Activated naive CD8-positive, alpha-beta T cell (primary cell): ENCODE measurements at regions not wholly inside any gene's neighbourhood (a gene's known extent, or its start where the extent isn't known, plus 50 kb on each side); places are given as distances from the start of the nearest gene placed in this dataset.
A peak's percentile ranks its signal among the peaks of the same experiment; 100 is the strongest.

Experiments
- H3K27ac Mint-ChIP-seq: one replicate; pipeline ENCODE4 v1.8.0; 2021; ENCODE audit warnings: mixed read lengths
- H3K27me3 Mint-ChIP-seq: one replicate; pipeline ENCODE4 v1.8.0; 2021; ENCODE audit warnings: mixed read lengths
- H3K36me3 Mint-ChIP-seq: one replicate; pipeline ENCODE4 v1.8.0; 2021; ENCODE audit warnings: mixed read lengths
- H3K4me1 Mint-ChIP-seq: one replicate; pipeline ENCODE4 v1.8.0; 2021; ENCODE audit warnings: low read depth, mixed read lengths
- H3K4me3 Mint-ChIP-seq: one replicate; pipeline ENCODE4 v1.8.0; 2021; ENCODE audit warnings: mild to moderate bottlenecking, mixed read lengths
- H3K9me3 Mint-ChIP-seq: one replicate; pipeline ENCODE4 v1.8.0; 2021; ENCODE audit warnings: low read depth, mixed read lengths

DNA sequence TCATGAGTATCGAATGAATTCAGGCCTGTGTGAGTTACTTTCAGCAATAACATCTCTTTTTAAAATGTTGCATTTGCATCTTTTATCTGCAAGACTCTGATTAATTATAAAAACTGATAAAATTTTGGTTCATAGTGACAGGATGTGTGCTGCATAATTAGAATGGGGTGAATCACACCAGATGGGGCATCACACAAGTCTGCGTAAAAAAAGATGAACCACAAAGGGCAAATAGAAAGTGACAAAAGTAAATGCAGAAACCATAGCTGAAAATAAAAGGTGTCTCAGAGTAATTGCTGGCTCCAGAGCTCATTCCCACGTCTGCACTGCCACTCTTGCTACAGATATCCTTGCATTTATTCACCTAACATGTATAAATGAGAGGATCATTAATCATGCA, 131.1 kb downstream of the HS3ST1 start:
- no peaks in the 10 kb centered on the region for H3K36me3 Mint-ChIP-seq
- peaks cover 6% of the 10 kb centered on the region for H3K4me1 Mint-ChIP-seq
- peak overlapping the region; percentile 77 for H3K27ac Mint-ChIP-seq
- H3K4me3 Mint-ChIP-seq: no peak overlapping the region
- H3K27me3 Mint-ChIP-seq: no peaks in the 10 kb centered on the region
- H3K9me3 Mint-ChIP-seq: no peaks in the 10 kb centered on the region

DNA sequence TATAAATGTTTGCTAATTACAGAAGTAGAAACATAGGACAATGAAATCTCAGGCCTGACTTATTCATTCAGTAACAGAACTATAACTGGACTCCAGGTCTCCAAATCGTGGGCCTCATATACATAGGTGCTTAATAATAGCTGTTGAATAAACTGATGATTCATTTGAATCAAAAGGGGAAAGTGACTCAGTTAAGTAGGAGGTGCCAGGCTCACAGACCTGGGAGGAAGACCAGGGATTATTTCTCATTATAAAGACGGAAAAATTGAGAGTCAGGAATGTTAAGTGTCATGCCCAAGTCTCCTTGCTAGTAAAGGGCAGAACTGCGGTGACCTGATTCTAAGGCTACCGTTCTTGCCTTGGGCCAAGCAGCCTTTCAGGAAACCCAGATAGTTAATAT, 131.5 kb downstream of the HS3ST1 start:
- Mint-ChIP-seq H3K27ac (peak overlapping the region; percentile 77), H3K9me3 (no peaks in the 10 kb centered on the region), H3K27me3 (no peaks in the 10 kb centered on the region), H3K4me1 (peaks cover 6% of the 10 kb centered on the region), H3K36me3 (no peaks in the 10 kb centered on the region), H3K4me3 (no peak overlapping the region)

DNA sequence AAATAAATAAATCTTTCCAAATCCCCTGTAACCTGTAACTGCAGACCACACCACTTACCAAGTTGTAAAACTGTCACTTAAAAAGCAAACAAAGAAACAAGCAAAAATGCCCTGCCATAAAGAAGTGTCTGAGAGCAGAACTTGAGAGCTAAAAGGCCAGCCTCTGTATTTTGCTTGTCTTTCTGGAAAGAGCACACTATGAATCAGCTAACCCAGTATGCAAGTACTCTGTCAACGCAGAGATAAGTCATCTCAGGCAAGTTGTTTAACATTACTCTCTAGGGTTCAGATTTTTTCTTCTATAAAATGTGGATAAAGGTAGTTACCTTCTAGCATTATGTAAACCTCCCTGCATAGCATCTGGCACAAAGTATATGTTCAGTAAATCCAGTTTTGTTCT, 134.8 kb downstream of the HS3ST1 start:
- H3K27me3 Mint-ChIP-seq: no peaks in the 10 kb centered on the region
- no peaks in the 10 kb centered on the region for H3K36me3 Mint-ChIP-seq

DNA sequence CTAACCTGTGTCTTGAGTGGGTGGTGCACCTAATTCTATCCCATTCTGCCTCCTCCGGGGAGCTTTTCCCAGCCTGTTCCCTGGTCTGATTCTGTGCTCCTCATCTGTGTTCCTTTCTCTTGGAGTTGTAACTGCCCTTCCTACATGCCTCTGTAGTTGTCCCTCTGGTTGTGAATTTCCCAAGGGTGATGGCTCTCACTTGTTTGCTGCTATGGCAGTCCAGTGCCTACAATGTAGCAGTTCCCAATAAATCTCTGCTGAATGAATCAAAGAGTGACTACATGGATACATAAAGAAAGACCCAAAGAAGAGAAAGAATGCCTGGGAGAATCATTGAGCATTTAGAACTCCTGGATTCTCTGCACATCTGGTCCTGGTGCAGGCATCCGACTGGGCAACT, 141.6 kb downstream of the HS3ST1 start:
- H3K9me3 Mint-ChIP-seq: no peaks in the 10 kb centered on the region
- H3K4me3 Mint-ChIP-seq: no peak overlapping the region
- no peaks in the 10 kb centered on the region for H3K4me1 Mint-ChIP-seq
- no peaks in the 10 kb centered on the region for H3K27me3 Mint-ChIP-seq
- no peak overlapping the region for H3K27ac Mint-ChIP-seq
- no peaks in the 10 kb centered on the region for H3K36me3 Mint-ChIP-seq

More for the DNA sequence above, 134.8 kb downstream of the HS3ST1 start:
- H3K27ac Mint-ChIP-seq: no peak overlapping the region
- H3K4me3 Mint-ChIP-seq: no peak overlapping the region
- H3K9me3 Mint-ChIP-seq: no peaks in the 10 kb centered on the region
- peaks cover 6% of the 10 kb centered on the region for H3K4me1 Mint-ChIP-seq

DNA sequence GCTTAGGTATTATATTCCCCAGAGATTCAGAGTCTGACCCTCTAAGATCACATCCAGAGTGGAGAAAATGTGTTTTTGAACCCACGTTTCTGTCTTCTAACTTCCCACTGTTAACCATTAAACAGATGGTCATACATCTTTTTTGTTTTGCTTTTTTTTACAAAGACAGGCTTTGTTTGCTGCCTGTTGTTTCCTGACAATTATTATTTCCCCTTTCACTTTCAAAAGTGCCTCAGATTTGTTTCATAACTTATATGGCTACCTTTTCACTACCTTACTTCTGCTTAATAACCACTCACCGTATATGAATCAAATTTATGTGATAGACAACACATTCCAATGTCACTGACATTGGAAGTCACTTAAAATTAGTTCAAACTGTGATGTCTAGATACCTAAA, 142.2 kb downstream of the HS3ST1 start:
- no peaks in the 10 kb centered on the region for H3K4me1 Mint-ChIP-seq

DNA sequence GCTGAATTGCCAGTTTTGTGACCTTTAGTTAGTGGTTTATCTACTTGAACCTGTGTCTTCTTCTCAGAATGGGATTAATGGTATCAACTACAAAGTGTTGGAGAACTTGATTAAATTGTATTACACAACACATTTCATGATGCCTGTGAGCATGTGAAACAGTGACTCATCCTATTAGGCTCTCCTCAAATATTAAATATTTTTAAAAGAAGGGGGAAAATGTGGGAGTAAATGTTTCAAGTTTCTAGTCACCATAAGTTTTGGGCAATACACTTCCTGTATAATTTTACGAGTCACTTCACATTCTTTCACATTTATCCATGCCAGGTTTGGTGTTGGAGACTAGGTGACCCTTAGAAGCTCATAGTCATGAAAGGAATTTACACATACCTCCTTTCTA, 147.0 kb downstream of the HS3ST1 start:
- H3K4me3 Mint-ChIP-seq: no peak overlapping the region
- H3K27me3 Mint-ChIP-seq: no peaks in the 10 kb centered on the region
- H3K9me3 Mint-ChIP-seq: no peaks in the 10 kb centered on the region
- no peaks in the 10 kb centered on the region for H3K36me3 Mint-ChIP-seq
- no peak overlapping the region for H3K27ac Mint-ChIP-seq
- H3K4me1 Mint-ChIP-seq: no peaks in the 10 kb centered on the region

More for the DNA sequence above, 142.2 kb downstream of the HS3ST1 start:
- no peaks in the 10 kb centered on the region for H3K36me3 Mint-ChIP-seq
- H3K27me3 Mint-ChIP-seq: no peaks in the 10 kb centered on the region
- H3K27ac Mint-ChIP-seq: no peak overlapping the region
- no peaks in the 10 kb centered on the region for H3K9me3 Mint-ChIP-seq
- no peak overlapping the region for H3K4me3 Mint-ChIP-seq

DNA sequence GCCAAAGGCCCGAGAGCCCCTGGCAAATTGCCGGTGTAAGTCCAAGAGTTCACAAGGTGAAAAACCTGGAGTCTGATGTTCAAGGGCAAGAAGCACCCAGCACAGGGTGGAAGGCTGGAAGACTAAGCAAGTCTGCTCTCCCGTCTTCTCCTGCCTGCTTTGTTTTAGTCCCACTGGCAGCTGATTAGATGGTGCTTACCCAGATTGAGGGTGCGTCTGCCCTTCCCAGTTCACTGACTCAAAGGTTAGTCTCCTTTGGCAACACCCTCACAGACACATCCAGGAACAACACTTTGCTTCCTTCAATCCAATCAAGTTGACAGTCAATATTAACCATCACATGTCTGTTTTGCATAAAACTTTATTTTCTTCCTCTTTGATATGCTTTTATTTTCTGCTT, 157.4 kb downstream of the HS3ST1 start:
- Mint-ChIP-seq H3K4me3 (no peak overlapping the region), H3K27ac (no peak overlapping the region), H3K27me3 (peaks cover 1% of the 10 kb centered on the region), H3K4me1 (no peaks in the 10 kb centered on the region), H3K36me3 (no peaks in the 10 kb centered on the region), H3K9me3 (no peaks in the 10 kb centered on the region)

DNA sequence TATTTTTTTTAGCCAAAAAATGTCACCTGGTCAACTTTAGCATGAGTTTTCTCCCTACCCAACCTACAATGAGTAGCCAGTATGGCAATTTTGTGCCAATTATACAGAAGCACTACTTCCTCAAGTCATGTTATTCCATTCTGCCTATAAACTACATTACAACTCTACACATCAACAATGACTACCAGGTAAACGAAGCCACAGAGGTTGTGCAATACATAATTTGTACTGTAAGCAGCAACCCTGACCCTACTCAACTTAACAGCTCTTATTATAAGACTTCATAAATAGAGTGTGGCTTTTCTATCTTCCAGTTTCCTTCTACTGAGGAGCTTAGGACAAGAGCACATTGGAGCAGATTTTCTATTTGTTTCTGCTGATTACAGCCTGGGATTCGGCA, 160.5 kb downstream of the HS3ST1 start:
- Mint-ChIP-seq H3K27ac (no peak overlapping the region), H3K36me3 (no peaks in the 10 kb centered on the region), H3K9me3 (no peaks in the 10 kb centered on the region), H3K27me3 (peaks cover 1% of the 10 kb centered on the region), H3K4me3 (no peak overlapping the region), H3K4me1 (no peaks in the 10 kb centered on the region)

DNA sequence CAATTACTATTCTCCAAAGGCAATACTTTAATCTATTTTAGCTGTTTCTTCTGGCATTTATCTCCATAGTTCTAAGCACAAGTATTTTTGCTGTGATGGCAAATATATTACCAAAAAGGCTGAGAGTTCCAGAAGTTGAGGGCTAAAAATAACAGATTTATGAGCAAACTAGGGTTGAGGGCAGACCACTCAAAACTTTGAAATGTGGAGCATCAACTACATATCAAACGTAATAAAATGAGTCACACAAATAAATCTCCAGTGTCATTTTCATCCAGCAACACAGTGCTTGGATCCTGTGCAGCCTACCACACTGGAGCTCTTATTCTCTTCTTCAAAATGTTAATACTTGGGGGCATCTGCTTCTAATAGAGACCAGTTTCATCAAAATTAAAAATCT, 163.9 kb downstream of the HS3ST1 start:
- Mint-ChIP-seq H3K36me3 (no peaks in the 10 kb centered on the region), H3K9me3 (no peaks in the 10 kb centered on the region), H3K4me1 (no peaks in the 10 kb centered on the region), H3K27me3 (no peaks in the 10 kb centered on the region), H3K27ac (no peak overlapping the region), H3K4me3 (no peak overlapping the region)

DNA sequence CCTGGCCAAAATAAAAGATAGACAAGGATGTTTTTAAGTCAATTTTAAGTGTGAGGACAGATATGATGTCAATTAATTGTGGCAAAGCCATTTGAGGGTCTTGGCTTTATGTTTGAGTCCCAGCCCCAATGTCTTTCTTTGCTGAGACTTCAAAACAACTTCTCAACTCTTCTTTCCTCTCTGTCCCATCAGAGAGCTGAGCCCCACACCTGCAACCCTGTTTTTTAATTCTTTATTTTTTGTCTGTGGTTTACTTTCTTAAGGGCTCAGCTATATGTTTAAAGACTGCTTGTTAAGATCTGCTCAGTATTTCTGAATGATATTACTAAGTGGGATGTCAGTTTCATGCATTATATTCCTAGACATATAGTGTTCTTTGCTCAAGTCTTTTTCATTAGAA, 164.3 kb downstream of the HS3ST1 start:
- H3K36me3 Mint-ChIP-seq: no peaks in the 10 kb centered on the region
- H3K27me3 Mint-ChIP-seq: no peaks in the 10 kb centered on the region
- H3K4me3 Mint-ChIP-seq: no peak overlapping the region
- no peaks in the 10 kb centered on the region for H3K4me1 Mint-ChIP-seq
- H3K9me3 Mint-ChIP-seq: no peaks in the 10 kb centered on the region
- H3K27ac Mint-ChIP-seq: no peak overlapping the region

DNA sequence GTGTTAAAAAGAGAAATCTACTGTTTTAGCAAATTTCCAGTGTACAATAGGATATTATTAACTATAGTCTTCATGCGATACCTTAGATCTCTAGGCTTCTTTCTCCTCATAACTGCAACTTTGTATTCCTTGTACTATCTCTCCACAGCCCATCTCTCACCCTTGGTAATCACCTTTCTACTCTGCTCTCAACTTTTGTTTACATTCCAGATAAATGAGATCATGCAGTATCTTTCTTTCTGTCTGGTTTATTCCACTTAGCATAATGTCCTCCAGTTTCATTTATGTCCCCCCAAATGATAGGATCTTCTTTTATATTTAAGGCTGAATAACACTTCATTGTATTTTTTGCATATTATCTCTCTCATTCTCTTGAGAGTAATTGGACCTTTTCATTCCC, 165.5 kb downstream of the HS3ST1 start:
- H3K4me1 Mint-ChIP-seq: no peaks in the 10 kb centered on the region
- H3K27ac Mint-ChIP-seq: no peak overlapping the region
- H3K4me3 Mint-ChIP-seq: no peak overlapping the region
- H3K36me3 Mint-ChIP-seq: no peaks in the 10 kb centered on the region
- H3K27me3 Mint-ChIP-seq: no peaks in the 10 kb centered on the region
- H3K9me3 Mint-ChIP-seq: no peaks in the 10 kb centered on the region

DNA sequence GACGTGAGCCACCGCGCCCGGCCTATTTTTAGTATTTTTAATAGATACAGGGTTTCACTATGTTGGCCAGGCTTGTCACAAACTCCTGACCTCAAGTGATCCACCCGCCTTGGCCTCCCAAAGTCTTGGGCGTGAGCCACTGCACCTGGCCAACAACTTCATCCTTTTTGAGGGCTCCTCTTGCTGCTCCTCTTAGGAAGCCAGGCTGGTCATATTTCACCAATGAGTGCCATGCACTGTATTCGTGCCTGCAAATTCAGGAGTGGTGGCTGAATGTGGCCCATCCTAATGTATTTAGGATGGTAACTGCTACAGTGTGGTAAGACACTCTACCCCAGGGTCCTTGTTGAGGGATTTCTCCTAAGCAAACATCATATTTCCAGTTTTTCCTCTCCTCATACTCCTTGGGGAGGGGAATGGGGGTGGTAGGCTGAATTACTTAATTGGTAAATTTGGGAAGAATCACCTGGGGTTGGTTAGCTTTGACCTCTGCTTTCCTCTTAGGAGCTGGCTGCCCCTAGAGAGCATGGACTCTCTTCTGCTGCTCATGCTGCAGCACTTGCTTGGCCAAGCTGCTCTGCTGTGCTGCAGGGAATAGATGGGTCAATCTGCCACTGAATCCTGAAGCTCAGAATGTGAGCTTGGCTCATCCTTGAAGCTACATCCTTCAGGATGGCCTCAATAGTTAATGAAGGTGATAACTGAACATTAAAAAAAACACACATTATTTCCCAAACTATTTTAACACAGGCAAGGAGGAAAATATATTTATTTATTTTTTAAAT, 167.4 kb downstream of the HS3ST1 start:
- no peaks in the 10 kb centered on the region for H3K9me3 Mint-ChIP-seq
- H3K27me3 Mint-ChIP-seq: no peaks in the 10 kb centered on the region
- H3K4me1 Mint-ChIP-seq: no peaks in the 10 kb centered on the region
- no peak overlapping the region for H3K4me3 Mint-ChIP-seq
- H3K27ac Mint-ChIP-seq: no peak overlapping the region
- no peaks in the 10 kb centered on the region for H3K36me3 Mint-ChIP-seq

DNA sequence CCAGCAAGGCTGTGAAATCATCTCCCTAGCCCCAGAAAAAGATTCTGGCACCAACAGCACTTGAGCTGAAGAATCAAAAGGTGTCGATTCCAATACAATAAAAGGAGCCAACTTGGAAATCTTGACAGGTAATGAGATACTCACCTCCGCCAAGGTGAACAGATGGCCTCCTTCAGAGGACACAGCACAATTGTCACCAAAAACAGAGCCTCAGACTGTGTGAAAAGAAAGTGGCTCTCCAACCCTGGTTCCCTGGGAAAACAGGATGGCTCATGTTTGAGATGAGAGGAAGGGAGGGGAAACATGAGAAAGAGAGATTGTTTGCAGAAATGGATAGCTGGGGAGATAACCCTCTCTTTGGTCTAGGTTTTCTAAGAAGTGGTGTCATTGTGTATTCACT, 168.9 kb downstream of the HS3ST1 start:
- H3K4me3 Mint-ChIP-seq: no peak overlapping the region
- no peaks in the 10 kb centered on the region for H3K36me3 Mint-ChIP-seq
- H3K4me1 Mint-ChIP-seq: no peaks in the 10 kb centered on the region
- H3K9me3 Mint-ChIP-seq: no peaks in the 10 kb centered on the region
- no peaks in the 10 kb centered on the region for H3K27me3 Mint-ChIP-seq
- no peak overlapping the region for H3K27ac Mint-ChIP-seq

DNA sequence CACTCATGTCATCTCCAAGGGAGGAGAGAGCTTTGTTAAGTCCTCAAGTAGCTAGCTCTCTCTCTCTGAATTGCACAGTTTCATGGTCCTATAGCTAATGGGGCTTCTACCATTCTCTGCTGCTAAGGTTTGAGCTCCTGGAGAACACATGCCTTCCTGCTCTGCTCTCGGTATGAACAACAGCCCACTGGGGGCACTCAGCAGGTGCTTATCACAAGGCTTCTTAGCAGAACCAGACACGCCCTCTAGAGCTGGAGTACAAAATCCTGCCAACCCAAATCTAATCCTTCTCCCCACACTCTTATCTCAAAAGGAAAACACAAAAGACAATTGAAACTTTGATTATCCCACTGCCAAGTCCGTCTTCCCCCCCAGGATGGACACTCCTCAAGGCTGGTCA, 176.5 kb downstream of the HS3ST1 start:
- Mint-ChIP-seq H3K27me3 (peaks cover 3% of the 10 kb centered on the region), H3K9me3 (peaks cover 4% of the 10 kb centered on the region), H3K27ac (no peak overlapping the region), H3K4me1 (no peaks in the 10 kb centered on the region), H3K4me3 (no peak overlapping the region), H3K36me3 (no peaks in the 10 kb centered on the region)

DNA sequence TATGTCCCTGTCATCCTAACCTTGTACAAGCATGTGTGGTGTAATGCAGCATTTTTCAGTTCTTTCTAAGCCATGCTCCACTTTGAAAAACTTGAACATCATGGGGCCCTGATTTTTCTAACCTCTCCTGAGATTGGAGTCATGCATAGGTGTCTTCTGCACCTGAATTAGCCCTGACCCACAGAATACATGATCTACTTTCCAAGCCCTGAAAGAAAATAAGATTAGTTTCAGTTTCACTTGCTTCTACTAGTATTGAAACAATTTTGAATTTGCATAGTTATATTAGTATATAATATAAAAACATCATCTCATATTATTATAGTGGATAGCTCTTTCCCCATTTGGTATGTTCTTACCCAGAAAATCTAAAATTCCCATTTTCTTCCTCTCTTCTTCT, 178.2 kb downstream of the HS3ST1 start:
- no peaks in the 10 kb centered on the region for H3K36me3 Mint-ChIP-seq
- H3K4me3 Mint-ChIP-seq: no peak overlapping the region
- no peaks in the 10 kb centered on the region for H3K4me1 Mint-ChIP-seq
- no peak overlapping the region for H3K27ac Mint-ChIP-seq
- peaks cover 4% of the 10 kb centered on the region for H3K9me3 Mint-ChIP-seq
- H3K27me3 Mint-ChIP-seq: peaks cover 3% of the 10 kb centered on the region

DNA sequence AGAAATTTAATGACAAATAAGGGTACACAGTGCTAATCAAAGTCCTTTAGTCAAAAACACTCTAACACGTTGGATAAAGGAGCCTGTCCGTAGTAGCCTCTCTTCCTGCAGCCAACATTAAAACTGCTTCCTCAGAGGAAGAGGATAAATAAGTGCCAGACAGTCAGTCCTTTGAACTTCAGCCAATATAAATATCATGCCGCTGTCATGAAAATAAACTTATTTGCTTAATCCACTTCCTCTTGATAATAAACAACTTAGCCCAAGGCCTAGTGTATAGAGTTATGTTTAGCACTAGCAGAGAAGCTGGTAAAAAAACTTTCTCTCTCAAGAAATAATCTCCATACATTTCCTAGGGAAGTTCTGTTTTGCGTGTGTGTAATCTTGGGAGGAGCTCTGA, 196.7 kb downstream of the HS3ST1 start:
- Mint-ChIP-seq H3K4me1 (no peaks in the 10 kb centered on the region), H3K27me3 (peaks cover 1% of the 10 kb centered on the region), H3K36me3 (peaks cover 3% of the 10 kb centered on the region), H3K4me3 (no peak overlapping the region), H3K27ac (no peak overlapping the region), H3K9me3 (peaks cover 8% of the 10 kb centered on the region)
